ENCODE measurements at regions not wholly inside any gene's neighbourhood (a gene's known extent, or its start where the extent isn't known, plus 50 kb on each side); places are given as distances from the start of the nearest gene placed in this dataset.
"Not testable (repeated sequence)": the region's sequence is repeated elsewhere in the genome, so short reads cannot be mapped to it uniquely, and the experiment has no call there.

DNA sequence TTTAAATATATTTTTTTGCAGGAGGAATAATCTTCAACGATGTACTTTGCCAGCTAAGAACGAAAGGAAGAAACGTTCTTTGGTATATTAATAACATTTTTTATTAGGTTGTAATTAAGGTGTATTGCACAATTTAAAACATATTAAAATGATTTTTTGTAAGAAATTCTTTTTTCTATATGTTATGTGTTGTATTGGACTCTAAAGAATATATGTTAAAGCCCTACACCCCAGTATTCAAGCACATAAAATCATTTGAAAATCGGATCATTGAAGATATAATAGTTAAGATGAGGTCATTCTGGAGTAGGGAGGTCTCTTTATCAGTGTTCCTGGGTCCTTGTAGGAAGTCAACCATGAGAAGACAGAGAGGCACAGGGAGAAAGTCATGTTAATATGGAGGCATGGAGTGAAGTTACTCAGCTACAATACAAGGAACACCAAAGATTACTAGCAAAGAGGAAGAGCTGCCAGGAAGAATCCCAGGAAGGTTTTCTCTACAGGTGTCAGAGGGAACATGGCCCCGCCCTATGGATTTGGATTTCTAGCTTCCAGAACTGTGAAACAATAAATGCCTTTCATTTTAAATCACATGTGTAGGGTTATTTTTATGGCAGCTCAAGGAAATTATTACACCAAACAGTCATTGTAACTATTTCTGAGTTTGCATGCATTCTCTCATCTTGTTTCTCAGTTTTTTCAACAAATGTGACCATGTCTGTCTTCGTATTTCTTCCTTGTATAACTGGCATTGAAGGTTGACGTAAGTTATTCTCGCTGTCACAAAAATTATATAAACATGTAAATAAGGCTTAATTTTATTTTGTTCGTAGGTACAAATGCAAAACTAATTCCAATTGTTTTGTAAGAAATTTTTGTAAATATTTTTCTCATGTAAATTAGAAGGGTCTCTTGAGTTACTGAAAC, 75.4 kb upstream of the VPREB1 start:
- DNase-seq = no peak

DNA sequence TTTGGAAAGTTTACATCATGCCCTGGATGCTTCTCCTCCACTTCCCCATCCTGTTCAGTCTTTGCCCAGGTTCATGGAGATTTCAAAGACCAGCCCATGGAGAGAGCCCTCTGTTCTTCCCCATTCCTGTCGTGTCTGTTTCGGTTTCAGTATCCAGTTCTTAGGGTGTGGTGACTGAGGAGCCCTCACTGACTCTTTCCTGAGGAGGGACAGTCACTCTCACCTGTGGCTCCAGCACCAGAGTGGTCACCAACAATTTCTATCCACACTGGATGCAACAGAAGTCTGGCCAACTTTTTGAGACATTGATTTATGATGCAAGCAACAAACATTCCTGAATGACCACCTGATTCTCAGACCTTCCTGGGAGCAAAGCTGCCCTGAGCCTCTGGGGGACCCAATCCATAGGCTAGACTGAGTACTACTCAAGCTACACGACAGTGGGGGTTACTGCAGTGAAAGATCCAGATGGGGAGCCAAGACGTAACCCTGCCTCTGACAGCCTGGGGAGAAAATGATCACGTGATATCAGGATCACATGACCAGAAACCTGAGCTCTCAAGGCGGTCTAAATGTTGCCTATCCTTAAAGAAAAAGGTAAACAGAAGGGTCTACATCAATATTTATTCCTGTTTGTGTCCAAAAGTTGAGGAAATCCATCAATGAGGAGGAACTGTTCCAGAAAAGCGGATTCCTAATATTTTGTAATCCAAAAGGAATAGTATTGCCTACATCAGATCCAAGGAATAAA, 76.2 kb upstream of the VPREB1 start:
- DNase-seq = peak in 1 of 5 experiments; percentile 74

DNA sequence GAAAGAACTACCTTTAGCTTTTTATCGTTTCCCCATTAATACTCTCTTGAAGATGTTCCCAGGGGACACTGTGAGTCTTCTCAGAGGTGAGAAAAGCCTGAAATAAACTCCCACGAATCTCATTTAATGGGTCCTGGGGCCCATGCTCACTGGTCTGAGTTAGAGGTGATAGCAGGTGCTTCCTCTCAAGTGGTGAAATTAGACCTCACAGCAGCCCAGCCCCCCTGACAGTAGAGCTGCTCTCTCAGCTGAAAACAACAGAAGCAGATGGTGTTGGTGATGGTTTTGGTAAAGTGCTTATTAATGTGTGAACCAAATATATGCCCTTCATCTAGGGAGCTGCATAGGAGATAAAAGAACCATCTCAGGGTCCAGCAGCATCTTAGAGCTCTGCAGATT, 76.8 kb upstream of the VPREB1 start:
- peak in 1 of 5 experiments; percentile 25 for DNase-seq

DNA sequence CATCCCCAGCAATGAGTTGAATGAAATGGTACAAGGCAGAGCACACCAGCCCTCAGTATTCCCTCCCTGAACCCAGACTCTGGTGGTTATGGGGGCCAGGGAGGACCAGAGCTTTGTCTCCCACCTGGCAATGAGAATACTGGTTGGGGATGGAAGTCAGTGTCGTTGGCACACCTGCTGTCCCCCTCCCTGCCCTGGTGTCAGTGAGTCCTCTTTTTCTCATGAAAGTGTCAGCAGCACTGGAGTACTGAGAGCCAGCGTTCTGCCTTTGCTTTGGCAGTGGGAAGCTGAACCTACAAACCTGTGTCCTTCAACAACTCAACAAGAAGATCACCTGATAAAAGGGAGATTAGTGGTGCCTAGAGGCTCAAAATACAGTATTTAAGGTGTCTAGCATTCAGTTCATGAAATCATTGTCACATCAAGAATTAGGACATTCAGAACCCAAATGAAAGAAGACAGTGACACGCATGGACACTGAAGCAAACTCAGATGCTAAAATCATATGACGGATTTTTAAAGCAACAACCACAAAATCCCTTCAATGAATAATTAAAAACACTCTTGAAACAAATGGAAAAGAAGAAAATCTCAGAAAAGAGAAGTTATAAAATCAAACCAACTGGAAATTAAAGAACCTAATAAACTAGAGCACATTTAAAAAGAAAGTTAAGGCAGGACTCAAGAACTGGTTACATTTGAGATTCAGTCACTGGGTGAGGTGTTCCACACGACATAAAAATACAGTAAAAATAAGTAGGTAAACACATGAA, 77.5 kb upstream of the VPREB1 start:
- no peak for DNase-seq

DNA sequence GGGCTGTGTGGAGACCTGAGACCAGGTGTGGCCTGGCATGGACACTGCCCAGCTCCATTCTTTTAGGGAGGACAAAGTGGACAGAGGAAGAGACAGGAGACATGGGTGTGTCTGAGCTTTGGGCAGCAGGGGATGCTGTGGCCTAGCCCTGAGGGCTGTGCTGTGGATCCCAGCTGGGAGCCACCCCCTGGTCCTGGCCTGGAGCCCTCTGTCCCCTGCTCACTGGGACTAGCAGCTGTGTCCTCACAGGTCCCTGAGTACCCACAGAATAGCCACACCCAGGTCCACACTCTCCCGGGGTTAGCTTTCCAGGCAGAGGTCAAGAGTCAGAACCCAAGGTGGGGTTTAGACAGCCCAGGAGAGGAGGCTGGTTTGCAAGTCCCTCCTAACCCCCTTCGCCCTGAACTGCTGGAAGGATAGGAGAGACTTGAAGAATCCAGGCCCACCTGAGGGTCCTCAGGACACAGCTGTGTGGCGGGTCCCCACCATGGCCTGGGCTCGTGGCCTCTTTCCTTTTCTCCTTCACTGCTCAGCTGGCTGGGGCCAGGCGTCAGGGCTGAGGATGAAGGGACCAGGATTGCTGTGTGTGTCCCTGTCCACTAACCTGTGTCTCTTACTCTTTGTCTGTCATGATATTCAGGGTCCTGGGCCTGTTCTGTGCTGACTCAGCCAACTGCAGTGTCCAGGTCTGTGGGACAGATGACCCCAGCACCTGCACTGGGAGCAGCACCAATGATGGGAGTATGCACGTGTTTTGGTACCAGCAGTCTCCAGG, 78.5 kb upstream of the VPREB1 start:
- DNase-seq = no peak

DNA sequence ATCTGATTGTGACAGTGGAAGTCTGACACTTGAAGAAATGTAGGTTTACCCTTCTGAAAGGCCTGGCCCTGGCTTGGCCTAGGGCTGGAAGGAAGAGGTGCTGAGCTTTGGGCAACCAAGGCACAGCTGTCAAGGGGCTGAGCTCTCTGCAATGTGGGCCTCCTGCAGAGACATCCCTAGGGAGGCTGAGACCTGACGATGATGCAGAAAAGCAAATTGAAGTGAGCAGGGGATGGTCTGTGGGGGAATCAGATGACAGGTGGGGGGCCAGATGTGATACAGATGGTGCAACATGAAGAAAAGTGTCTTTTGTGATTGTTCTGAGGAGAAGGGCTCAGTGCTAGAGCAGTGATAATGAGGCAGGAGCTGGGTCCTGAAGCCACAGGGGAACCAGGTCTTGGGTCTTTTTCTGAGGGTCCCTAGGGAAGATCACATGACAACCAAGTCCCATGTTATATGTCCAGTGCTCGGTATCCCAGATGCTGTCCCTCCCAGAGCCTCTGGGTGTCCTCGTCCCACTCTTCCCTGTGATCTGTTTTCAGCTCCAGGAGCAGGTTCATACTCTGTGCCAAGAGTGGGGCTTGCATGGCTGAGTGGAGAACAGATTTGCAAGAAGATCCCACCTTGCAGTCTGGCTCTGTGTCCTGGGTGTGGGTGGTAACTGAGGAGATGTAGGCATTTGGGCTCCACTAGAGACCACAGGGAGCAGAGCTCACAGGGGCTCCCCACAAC, 79.9 kb upstream of the VPREB1 start:
- DNase-seq = no peak

DNA sequence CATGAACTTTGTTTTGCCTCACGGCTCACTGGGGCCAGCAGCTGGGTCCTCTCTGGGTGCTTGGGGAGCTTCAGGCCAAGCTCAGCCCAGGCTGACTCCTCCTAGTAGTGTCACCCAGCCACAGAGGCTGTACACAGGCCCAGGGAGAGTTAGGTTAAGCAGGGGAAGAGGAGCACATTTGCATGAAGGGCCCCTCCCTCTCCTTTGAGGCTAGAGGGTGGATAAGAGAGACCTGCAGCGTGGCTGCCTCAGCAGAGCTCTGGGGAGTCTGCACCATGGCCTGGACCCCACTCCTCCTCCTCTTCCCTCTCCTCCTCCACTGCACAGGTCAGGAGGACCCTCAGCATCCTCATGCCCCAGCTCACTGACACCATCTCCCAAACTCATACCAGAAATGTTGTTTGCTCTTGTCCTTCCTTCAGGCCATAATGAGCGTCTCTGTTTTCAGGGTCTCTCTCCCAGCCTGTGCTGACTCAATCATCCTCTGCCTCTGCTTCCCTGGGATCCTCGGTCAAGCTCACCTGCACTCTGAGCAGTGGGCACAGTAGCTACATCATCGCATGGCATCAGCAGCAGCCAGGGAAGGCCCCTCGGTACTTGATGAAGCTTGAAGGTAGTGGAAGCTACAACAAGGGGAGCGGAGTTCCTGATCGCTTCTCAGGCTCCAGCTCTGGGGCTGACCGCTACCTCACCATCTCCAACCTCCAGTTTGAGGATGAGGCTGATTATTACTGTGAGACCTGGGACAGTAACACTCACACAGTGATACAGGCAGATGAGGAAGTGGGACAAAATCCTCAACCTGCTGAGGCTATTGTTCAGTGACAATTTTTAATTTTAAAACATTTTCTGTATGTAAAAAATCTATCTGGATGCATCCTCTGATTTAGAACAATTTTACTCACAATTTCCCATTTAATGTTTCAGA, 82.4 kb upstream of the VPREB1 start:
- DNase-seq = no peak

DNA sequence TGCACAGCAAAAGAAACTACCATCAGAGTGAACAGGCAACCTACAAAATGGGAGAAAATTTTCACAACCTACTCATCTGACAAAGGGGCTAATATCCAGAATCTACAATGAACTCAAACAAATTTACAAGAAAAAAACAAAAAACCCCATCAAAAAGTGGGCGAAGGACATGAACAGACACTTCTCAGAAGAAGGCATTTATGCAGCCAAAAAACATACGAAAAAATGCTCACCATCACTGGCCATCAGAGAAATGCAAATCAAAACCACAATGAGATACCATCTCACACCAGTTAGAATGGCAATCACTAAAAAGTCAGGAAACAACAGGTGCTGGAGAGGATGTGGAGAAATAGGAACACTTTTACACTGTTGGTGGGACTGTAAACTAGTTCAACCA, 83.8 kb upstream of the VPREB1 start:
- DNase-seq = not testable (repeated sequence)

DNA sequence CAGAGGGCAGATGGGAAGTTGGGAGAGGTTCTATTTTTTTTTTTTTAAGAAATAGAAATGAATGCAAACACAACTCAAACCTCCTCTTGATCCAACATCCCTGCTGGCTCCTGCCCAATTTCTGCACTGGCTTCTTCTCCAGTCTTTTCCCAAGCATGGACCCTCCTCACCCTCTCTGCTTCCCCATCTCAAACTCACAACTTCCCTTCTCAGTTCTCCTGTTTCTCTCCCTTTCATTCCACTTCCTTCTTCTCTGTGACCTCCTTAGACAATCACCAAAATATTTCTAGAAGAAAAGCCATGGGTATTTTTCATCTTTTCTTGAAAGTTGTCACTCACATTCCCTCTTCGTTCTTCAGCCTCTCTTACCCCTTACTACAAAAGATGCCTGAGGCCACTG, 85.2 kb upstream of the VPREB1 start:
- no peak for DNase-seq

DNA sequence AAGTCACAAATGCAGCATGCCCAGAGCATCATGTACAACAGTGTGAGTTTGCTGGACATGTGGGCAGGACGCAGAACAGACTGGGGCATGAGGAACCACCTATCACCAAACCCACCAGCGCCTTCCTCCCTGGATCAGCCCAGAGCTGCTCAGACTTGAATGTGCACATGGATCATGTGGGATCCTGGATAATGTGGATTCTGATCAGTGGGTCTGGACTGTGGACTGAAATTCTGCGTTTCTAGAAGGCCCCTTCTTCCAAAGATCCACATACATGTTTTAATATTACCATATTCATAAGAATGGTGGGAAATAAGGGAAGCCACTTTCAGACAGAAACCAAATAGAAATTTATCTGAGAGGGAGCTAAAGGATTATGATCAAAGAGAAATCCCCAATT, 85.6 kb upstream of the VPREB1 start:
- no peak for DNase-seq

DNA sequence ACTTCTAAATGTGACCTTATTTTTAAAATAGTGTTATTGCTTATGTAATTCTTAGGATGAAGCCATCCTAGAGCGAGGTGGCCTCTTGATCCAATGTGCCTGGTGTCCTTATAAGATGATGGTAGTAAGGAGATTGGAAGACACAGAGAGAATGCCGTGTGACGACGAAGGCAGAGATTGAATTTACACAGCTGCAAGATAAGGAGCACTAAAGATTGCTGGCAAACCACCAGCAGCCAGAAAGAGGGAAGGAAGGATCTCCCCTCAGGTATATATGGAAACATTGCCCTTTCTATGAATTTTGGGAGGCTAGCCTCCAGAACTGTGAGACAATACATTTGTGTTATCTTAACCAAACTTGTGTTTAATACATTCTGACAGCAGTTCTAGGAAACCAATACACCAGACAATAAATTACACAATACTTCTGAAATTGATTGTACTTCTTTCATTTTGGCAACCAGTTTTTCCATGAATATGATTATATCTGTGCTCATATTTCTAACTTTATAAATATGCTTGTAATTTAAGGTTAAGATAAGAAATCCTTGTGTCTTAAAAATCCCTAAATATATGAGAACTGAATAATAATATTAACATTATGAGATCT, 86.3 kb upstream of the VPREB1 start:
- DNase-seq = no peak

DNA sequence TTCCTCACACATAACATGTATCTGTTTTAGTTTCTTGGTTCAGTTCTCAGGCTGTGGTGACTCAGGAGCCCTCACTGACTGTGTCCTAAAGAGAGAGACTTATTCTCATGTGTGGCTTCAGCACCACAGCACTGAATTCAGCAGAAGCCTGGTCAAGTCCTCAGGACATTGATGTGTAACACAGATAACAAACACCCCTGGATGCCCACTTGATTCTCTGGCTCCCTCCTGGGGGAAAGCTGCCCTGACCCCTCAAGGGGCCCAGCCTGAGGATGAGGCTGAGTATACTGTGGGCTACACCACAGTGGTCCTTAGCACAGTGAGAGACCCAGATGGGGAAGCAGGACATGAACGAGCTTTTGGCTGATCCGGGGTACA, 87.2 kb upstream of the VPREB1 start:
- DNase-seq = no peak

DNA sequence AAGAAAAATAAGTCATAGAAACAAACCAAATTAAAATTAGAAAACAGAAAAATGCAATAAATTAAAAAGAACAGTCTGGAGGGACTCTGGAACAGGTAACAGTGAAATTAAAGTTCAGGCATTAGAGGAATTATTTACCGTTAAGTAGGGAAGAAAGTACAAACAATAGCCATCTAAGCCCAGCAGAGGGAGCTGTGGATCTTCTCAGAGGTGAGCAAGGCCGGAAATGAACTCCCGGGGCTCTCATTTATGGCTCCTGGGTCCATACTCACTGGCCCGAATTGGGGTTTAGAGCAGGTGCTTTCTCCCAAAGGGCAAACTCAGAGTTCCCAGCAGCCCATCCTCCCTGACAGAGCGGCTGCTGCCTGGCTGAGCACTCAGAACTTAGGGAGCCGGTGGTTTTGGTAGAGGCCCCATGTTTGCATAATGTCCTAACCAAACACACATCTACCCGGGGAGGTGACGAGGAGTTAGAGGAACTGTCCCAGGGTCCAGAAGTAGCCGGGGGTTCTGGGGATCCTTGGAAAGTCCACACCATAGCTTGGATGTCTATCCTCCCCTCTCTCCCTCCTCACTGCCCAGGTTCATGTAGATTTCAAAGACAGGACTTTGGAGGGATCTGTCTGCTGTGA, 87.8 kb upstream of the VPREB1 start:
- peak in 4 of 5 experiments; percentile 17 to 80 (median 30) for DNase-seq

DNA sequence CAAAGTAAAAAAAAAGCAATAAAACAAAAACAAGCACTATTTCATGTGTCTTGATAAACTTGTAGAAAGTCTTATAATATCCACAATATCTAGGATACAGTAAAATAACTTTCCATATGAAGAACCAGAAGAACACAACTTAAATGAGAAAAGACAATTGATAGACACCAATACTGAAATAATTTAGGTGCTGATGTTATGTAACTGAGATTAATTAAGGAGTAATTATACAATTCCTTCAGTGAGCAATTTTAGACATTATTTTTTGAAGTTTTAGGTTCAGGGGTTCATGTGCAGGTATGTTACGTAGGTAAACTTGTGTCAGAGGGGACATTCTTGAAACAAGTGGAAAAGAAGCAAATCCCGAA, 88.3 kb upstream of the VPREB1 start:
- no peak for DNase-seq

DNA sequence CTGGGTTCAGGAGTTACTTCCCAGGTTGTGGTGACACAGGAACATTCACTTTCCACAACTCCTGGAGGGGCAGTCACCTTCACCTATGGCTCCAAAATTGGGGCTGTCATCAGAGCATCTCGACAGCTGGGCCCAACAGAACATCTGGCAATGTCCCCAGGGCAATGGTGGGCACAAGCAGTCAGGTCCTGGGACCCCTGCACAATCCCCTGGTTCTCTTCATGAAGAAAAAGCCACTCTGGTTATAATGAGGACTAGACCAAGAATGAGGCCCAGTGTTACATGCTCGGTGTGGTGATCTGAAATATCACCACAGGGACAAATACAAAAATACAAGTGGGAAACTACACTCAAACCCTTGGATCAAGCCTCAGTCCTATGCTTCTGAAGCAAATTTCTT, 89.0 kb upstream of the VPREB1 start:
- DNase-seq = no peak

DNA sequence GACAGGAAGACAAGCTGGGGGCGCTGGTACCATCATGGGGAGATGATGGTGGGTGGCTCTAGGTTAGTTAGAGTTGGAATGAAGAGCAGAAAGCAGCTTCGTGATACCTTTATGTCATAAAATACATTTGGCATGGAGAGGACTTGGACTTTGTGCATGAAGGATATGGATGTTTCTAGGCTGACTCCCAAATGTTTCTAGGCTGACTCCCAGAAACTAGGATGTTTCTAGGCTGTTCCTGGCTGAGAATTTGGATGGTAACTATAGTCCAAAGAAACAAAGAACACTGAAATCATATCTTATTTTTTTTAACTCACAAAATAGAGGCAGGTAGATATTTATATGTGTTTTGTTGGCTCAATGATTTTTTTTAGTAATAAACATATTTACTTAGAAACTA, 89.4 kb upstream of the VPREB1 start:
- DNase-seq = no peak

DNA sequence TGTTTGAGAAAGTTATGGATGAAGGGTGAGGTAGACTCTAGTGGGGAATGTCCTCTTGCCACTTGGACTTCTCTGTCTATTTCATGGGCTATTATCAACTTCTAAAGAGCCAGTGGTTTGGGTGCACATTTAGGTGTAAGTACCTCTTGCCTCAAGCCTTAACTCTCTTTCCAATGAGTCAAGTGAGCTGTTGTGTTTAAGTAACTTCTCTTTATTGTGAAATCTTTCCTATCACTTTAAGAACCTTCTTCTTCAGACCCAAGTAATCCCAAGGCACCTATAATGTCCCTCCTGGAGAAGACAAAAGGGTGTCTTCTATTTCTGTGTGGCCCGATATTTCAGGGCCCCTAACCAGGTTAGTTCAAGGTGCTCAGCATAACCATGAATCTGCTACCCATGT, 90.5 kb upstream of the VPREB1 start:
- DNase-seq = no peak

DNA sequence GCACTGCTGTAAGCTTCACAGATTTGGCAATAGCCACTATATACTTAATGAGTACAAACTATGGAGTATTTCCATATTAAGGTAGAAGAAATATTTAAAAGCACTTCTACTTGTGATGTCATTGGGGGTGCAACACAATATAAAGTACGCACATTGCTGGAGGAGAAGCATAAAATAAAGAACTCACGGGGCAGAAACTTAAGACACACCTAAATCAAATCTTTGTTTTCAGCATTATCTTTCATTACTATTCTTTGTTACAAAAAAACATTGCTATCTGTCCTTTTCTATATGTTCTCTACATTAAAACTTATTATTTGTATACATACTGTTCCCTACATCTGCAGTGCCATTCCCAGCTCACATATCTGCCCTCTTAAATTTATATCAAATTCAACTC, 93.3 kb upstream of the VPREB1 start:
- no peak for DNase-seq

DNA sequence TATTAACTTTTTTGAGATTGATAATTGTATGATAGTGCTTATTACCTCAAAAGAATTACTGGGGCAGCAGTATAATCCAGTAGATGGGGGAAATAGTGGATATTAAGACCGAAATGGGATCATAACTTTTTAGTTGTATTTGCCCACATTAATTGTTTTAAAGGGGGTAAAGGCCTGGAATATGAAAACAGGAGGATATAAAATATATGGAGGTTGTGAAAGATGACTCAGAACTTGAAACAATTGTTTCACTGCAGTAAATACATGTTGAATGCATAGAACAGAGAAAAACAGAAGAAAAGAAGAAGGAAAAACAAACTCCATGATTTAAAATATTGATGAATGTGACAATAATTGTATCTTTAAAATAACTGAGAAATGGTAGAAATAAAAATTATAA, 94.1 kb upstream of the VPREB1 start:
- DNase-seq = no peak

DNA sequence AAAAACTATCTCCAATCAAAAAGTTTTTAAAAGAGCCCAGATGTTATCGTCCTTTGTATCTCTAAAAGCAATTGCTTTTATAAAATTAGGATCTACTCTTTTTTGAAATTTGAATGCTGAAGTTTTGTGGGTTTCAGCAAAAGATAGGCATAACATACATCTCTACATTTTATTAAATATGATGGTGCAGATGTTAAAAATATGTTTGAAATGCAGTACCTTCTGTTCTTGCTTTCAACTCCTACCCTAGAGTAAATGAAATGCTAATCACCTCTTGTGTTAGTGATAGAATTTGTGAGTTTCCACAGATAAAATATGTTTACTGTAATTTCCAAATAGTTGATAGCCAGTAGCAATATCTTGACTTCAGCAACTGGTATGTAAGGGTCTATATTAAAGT, 95.7 kb upstream of the VPREB1 start:
- no peak for DNase-seq

Measured in T-helper 2 cell (primary cell).